ENCODE measurements at regions not wholly inside any gene's neighbourhood (a gene's known extent, or its start where the extent isn't known, plus 50 kb on each side); places are given as distances from the start of the nearest gene placed in this dataset.

DNA sequence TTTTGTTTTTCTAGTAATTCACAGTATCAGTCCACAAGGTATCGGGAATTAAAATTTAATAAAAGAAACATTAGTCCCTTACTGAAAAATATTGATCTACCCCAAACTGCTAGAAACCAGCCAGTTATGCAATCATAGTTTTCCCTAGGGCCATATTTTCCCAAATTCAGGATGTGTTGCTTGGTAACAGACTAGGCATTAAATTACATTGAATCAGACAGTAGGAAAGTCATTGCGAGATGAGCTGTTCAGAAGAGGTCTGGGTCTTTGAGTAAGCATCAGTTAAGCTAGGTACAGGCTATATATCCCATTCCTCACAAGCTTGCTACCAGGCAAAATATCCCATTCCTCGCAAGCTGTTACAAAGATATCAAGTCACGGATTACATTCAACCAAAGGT is 123.0 kb upstream of the CCDC150 start:
- TF ChIP-seq, protein P1, sequence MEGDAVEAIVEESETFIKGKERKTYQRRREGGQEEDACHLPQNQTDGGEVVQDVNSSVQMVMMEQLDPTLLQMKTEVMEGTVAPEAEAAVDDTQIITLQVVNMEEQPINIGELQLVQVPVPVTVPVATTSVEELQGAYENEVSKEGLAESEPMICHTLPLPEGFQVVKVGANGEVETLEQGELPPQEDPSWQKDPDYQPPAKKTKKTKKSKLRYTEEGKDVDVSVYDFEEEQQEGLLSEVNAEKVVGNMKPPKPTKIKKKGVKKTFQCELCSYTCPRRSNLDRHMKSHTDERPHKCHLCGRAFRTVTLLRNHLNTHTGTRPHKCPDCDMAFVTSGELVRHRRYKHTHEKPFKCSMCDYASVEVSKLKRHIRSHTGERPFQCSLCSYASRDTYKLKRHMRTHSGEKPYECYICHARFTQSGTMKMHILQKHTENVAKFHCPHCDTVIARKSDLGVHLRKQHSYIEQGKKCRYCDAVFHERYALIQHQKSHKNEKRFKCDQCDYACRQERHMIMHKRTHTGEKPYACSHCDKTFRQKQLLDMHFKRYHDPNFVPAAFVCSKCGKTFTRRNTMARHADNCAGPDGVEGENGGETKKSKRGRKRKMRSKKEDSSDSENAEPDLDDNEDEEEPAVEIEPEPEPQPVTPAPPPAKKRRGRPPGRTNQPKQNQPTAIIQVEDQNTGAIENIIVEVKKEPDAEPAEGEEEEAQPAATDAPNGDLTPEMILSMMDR (IDR thresholded peaks at IDR 0.05; ENCODE audit: insufficient read depth, low read depth, low read length), result no peak
- no peak for TF ChIP-seq EZH2 (IDR thresholded peaks at IDR 0.05; ENCODE audit: insufficient read depth, low read length)
